ENCODE measurements at regions not wholly inside any gene's neighbourhood (a gene's known extent, or its start where the extent isn't known, plus 50 kb on each side); places are given as distances from the start of the nearest gene placed in this dataset.

- Histone ChIP-seq H3K9ac (ENCODE audit: low read length) (no peak overlapping the region), H3K9me3 (ENCODE audit: low read length) (no peaks in the 10 kb centered on the region), H4K20me1 (ENCODE audit: insufficient read depth) (no peaks in the 10 kb centered on the region), H3F3A (ENCODE audit: insufficient read depth, low read length, poor library complexity, severe bottlenecking) (no peaks in the 10 kb centered on the region), H3K4me2 (ENCODE audit: low read length) (no peak overlapping the region), H3K27ac (ENCODE audit: low read length) (no peak overlapping the region), H3K4me3 (ENCODE audit: low read length) (no peak overlapping the region), H3K27me3 (ENCODE audit: insufficient read depth, low read depth, low read length) (no peaks in the 10 kb centered on the region), H3K36me3 (ENCODE audit: insufficient read depth, low read length) (no peaks in the 10 kb centered on the region), H3K79me2 (replicated peaks; ENCODE audit: insufficient read depth, low read length) (no peaks in the 10 kb centered on the region), H2AFZ (ENCODE audit: low read depth, low read length) (no peak overlapping the region), H3K9me2 (ENCODE audit: insufficient read depth, low read length) (no peaks in the 10 kb centered on the region)
- TF ChIP-seq MXI1 (conservative IDR thresholded peaks at IDR 0.05; ENCODE audit: poor library complexity, severe bottlenecking) = no peak
- no peak for TF ChIP-seq EP300 (conservative IDR thresholded peaks at IDR 0.05; ENCODE audit: poor library complexity, severe bottlenecking)
- TF ChIP-seq TAF1 (IDR thresholded peaks at IDR 0.05; ENCODE audit: low read depth) = no peak
- no peak for TF ChIP-seq RAD21 (conservative IDR thresholded peaks at IDR 0.05)
- no peak for TF ChIP-seq SMC3 (conservative IDR thresholded peaks at IDR 0.05; ENCODE audit: poor library complexity)
- TF ChIP-seq EZH2 (IDR thresholded peaks at IDR 0.05; ENCODE audit: borderline replicate concordance, insufficient read depth, low read length, poor library complexity, severe bottlenecking) = no peak
- no peak for TF ChIP-seq REST (IDR thresholded peaks at IDR 0.05; ENCODE audit: borderline replicate concordance)
- TF ChIP-seq POLR2AphosphoS5 (IDR thresholded peaks at IDR 0.05) = no peak
Observed at GRCh38 chr20:11429168-11429567, 488.5 kb upstream of the BTBD3 start.

- no peak overlapping the region for H3K9ac ChIP-seq (ENCODE audit: low read length)
- no peaks in the 10 kb centered on the region for H4K20me1 ChIP-seq (ENCODE audit: insufficient read depth)
- no peaks in the 10 kb centered on the region for H3K9me2 ChIP-seq (ENCODE audit: insufficient read depth, low read length)
- no peak overlapping the region for H2AFZ ChIP-seq (ENCODE audit: low read depth, low read length)
- H3K4me2 ChIP-seq (ENCODE audit: low read length) = no peak overlapping the region
- H3F3A ChIP-seq (ENCODE audit: insufficient read depth, low read length, poor library complexity, severe bottlenecking) = no peaks in the 10 kb centered on the region
- peak; percentile 10 for TF ChIP-seq RAD21 (conservative IDR thresholded peaks at IDR 0.05)
- no peak for TF ChIP-seq REST (IDR thresholded peaks at IDR 0.05; ENCODE audit: borderline replicate concordance)
- TF ChIP-seq POLR2AphosphoS5 (IDR thresholded peaks at IDR 0.05) = peak; percentile 59
- TF ChIP-seq CTCF (IDR thresholded peaks at IDR 0.05; ENCODE audit: poor library complexity, severe bottlenecking) = peak; percentile 40
- H3K36me3 ChIP-seq (ENCODE audit: insufficient read depth, low read length) = no peaks in the 10 kb centered on the region
- no peaks in the 10 kb centered on the region for H3K27me3 ChIP-seq (ENCODE audit: insufficient read depth, low read depth, low read length)
- H3K79me2 ChIP-seq (replicated peaks; ENCODE audit: insufficient read depth, low read length) = no peaks in the 10 kb centered on the region
- no peaks in the 10 kb centered on the region for H3K9me3 ChIP-seq (ENCODE audit: low read length)
- H3K4me3 ChIP-seq (ENCODE audit: low read length) = no peak overlapping the region
- H3K27ac ChIP-seq (ENCODE audit: low read length) = peak overlapping the region; percentile 28
Observed at GRCh38 chr20:11429889-11430519, 487.7 kb upstream of the BTBD3 start.

Data from neural cell (in vitro differentiated cells).